GM12878 (cell line): ENCODE measurements at regions not wholly inside any gene's neighbourhood (a gene's known extent, or its start where the extent isn't known, plus 50 kb on each side); places are given as distances from the start of the nearest gene placed in this dataset.

Experiments used
- ATAC-seq: fragments of 200-7000 bp; cut with Tn5 transposase; 3 replicates; pipeline ENCODE4 v1.9.1; 2020; ENCODE audit warnings: mild to moderate bottlenecking, moderate library complexity
- BruUV-seq: library from RNA; stranded (reverse); fragments of 400-500 nt; replicated peaks from 2 replicates; lab custom pipeline; 2021; lab: Mats Ljungman, UMichigan
- CTCF ChIA-PET: fragments of 300-600 bp; sonication (Branson Sonifier 250); formaldehyde crosslinking; extraction: SDS; loops from one replicate; lab custom pipeline; 2021; ENCODE audit warnings: inconsistent platforms; lab: Yijun Ruan, JAX
- POLR2A ChIA-PET: fragments of 350-600 bp; formaldehyde crosslinking; extraction: SDS; loops from one replicate; lab custom pipeline; 2021; ENCODE audit warnings: inconsistent platforms; lab: Charles Lee
- RAD21 ChIA-PET: fragments of 300-600 bp; sonication (Branson Sonifier 250); formaldehyde crosslinking; loops from one replicate; lab custom pipeline; 2023; ENCODE audit warnings: antibody characterized with exemption; ENCODE audit not compliant: unreplicated experiment; lab: Charles Lee
- SMC1A ChIA-PET: fragments of 300-600 bp; sonication (Branson Sonifier 250); formaldehyde crosslinking; loops from one replicate; lab custom pipeline; 2023; ENCODE audit not compliant: unreplicated experiment, uncharacterized antibody; lab: Charles Lee
- DNase-seq: peaks from one replicate; pipeline ENCODE4 v3.0.0-alpha.2; 2011; ENCODE audit warnings: low read depth, low spot score
- FAIRE-seq: peaks from 3 replicates; lab custom pipeline; 2011; peaks lifted over from hg19 to GRCh38; lab: Jason Lieb, UNC
- H2AFZ ChIP-seq: 2 replicates; pipeline ENCODE4 v1.6.0; 2011; ENCODE audit warnings: low read depth, low read length, control low read depth; ENCODE audit not compliant: control insufficient read depth
- H3K27ac ChIP-seq: 2 replicates; pipeline ENCODE4 v1.5.1; 2011; ENCODE audit warnings: control low read depth; ENCODE audit not compliant: control insufficient read depth, insufficient read depth
- H3K27me3 ChIP-seq, 2 experiments: replicated peaks in 1 of 2; 2 replicates each; pipeline versions ENCODE4 v1.6.0 to v1.6.1; 2011; ENCODE audit warnings: low read length in 1 of 2; ENCODE audit not compliant: control insufficient read depth in 2 of 2, insufficient read depth in 2 of 2
- H3K36me3 ChIP-seq, 2 experiments: 2 replicates each; pipeline ENCODE4 v1.5.1; 2011; ENCODE audit warnings: low read length in 1 of 2; ENCODE audit not compliant: control insufficient read depth in 2 of 2, insufficient read depth in 2 of 2
- H3K4me1 ChIP-seq: 2 replicates; pipeline ENCODE4 v1.6.1; 2011; ENCODE audit warnings: mild to moderate bottlenecking, low read length, moderate library complexity, mixed read lengths; ENCODE audit not compliant: control insufficient read depth, insufficient read depth
- H3K4me2 ChIP-seq: 2 replicates; pipeline ENCODE4 v1.6.0; 2011; ENCODE audit warnings: control low read depth; ENCODE audit not compliant: control insufficient read depth, insufficient read depth
- H3K4me3 ChIP-seq: fragments of 200-600 bp; sonication (generic); 2 replicates; pipeline ENCODE4 v1.5.1; 2016
- H3K79me2 ChIP-seq: 2 replicates; pipeline ENCODE4 v1.6.0; 2011; ENCODE audit warnings: low read length; ENCODE audit not compliant: control insufficient read depth, insufficient read depth
- H3K9ac ChIP-seq: 2 replicates; pipeline ENCODE4 v1.8.0; 2011; ENCODE audit warnings: low read length, control low read depth, mixed read lengths; ENCODE audit not compliant: control insufficient read depth, insufficient read depth
- H3K9me3 ChIP-seq: replicated peaks from 3 replicates; pipeline ENCODE4 v1.5.1; 2011; ENCODE audit warnings: mild to moderate bottlenecking, low read length; ENCODE audit not compliant: control insufficient read depth, insufficient read depth
- H4K20me1 ChIP-seq: 2 replicates; pipeline ENCODE4 v1.6.0; 2011; ENCODE audit not compliant: control insufficient read depth, insufficient read depth
- BACH1 ChIP-seq: fragments of 450-650 bp; IDR thresholded peaks from 2 replicates; pipeline ENCODE4 v1.6.1; 2017; ENCODE audit warnings: mild to moderate bottlenecking, borderline replicate concordance
- CEBPB ChIP-seq, 2 experiments: fragments of 150-350 bp in 1 of 2; IDR thresholded peaks; 2 replicates each; pipeline ENCODE4 v1.6.1; 2012 to 2014; ENCODE audit warnings: low read depth in 2 of 2, low read length in 2 of 2, borderline replicate concordance in 1 of 2, inconsistent platforms in 1 of 2
- CHD1 ChIP-seq: IDR thresholded peaks from 2 replicates; pipeline ENCODE4 v1.6.1; 2012; ENCODE audit warnings: low read depth, low read length, improper control_type of control experiment
- NFYA ChIP-seq: IDR thresholded peaks from 2 replicates; pipeline ENCODE4 v1.6.1; 2011; ENCODE audit warnings: low read depth, mild to moderate bottlenecking, low read length, improper control_type of control experiment, borderline replicate concordance
- RCOR1 ChIP-seq: conservative IDR thresholded peaks from 2 replicates; pipeline ENCODE4 v1.6.1; 2012; ENCODE audit warnings: low read depth, low read length, improper control_type of control experiment
- RUNX3 ChIP-seq: IDR thresholded peaks from 2 replicates; pipeline ENCODE4 v1.6.1; 2012; ENCODE audit warnings: low read length, inconsistent platforms
- WGBS: methylation state at CpG from one replicate; pipeline ENCODE4 v1.1.6; 2016; ENCODE audit warnings: low lambda C conversion rate; ENCODE audit not compliant: insufficient replicate concordance, insufficient coverage; ENCODE audit errors: missing lambda C conversion rate; 5-methylcytosine and 5-hydroxymethylcytosine counted together
- in situ Hi-C: fragments of 300-500 bp; cut with MboI; formaldehyde crosslinking; loops from 9 replicates; pipeline ENCODE4 v1.14.3; 2018; ENCODE audit warnings: mixed read lengths
- intact Hi-C: fragments of 100-400 bp; cut with micrococcal nuclease; formaldehyde crosslinking; loops from one replicate; pipeline ENCODE4 v1.14.2; 2022; ENCODE audit not compliant: unreplicated experiment
- TF ChIP-seq, protein P1 (sequence below): fragments of 450-650 bp; IDR thresholded peaks from 2 replicates; pipeline ENCODE4 v1.6.1; 2017; ENCODE audit warnings: low read depth, mild to moderate bottlenecking, moderate library complexity
- TF ChIP-seq, protein P2 (sequence below): fragments of 450-650 bp; IDR thresholded peaks from 2 replicates; pipeline ENCODE4 v1.6.1; 2017; ENCODE audit warnings: antibody characterized with exemption, mild to moderate bottlenecking, moderate library complexity
- TF ChIP-seq, protein P3 (sequence below): fragments of 450-650 bp; IDR thresholded peaks from 2 replicates; pipeline ENCODE4 v1.6.1; 2016; ENCODE audit warnings: mild to moderate bottlenecking, moderate library complexity, borderline replicate concordance
- TF ChIP-seq, protein P4 (sequence below): fragments of 450-650 bp; IDR thresholded peaks from 2 replicates; pipeline ENCODE4 v1.6.1; 2017; ENCODE audit warnings: mild to moderate bottlenecking, moderate library complexity

DNA sequence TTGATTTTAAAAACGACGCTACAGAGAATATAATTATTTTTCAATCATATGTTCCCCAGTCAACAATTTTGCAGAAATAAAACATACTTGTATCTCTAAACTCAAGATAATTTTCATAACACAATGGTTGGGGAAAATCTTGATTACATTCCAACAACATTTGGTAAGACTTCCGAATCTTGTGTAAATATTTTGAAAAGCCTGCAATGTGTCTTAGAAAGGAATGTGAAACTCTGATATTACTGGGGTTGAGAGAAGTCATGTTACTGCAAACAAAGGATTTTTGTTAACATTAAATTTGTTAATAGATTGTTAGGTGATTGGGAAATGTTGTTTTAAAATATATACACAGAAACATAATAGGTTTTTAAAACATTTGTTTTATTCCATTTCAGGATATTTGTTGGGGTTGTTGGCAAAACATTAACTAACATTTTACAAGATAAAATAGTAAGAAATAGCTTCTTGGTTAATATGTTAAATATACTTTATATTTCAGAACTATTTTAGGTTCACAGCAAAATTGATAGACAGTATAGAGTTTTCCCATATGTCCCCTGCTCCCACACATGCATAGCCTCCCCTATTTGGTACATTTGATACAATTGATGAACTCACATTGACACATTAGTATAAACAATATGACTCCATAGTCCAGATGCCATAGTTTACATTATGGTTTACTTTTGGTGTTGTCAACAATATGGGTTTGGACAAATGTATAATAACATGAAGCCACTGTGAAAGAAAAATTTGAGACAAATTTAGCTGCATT, 218.6 kb upstream of the FAM47A start:
- intact Hi-C loops (no loop called here), in situ Hi-C loops (no loop called here)
- RAD21 ChIA-PET = no interaction called here
- WGBS = 57% methylated on average over 3 of the region's 3 CpGs
- Histone ChIP-seq H3K4me2 (no peak overlapping the region), H3K27me3 (no peaks in the 10 kb centered on the region), H3K36me3 (no peaks in the 10 kb centered on the region), H3K4me1 (no peaks in the 10 kb centered on the region), H3K9ac (no peak overlapping the region), H2AFZ (no peak overlapping the region), H4K20me1 (no peaks in the 10 kb centered on the region), H3K27ac (no peak overlapping the region), H3K79me2 (no peaks in the 10 kb centered on the region), H3K4me3 (no peak overlapping the region), H3K9me3 (no peaks in the 10 kb centered on the region)
- POLR2A ChIA-PET = no interaction called here
- CTCF ChIA-PET = interaction anchor here (1.5 kb wide), 1 partner anchor 9 kb away, joined by 3 read pairs; no protein-coding TSS in a partner anchor
- SMC1A ChIA-PET = no interaction called here
- BruUV-seq = no TSS peak
- ATAC-seq (no peak), FAIRE-seq (no peak), DNase-seq (no peak)
- TF ChIP-seq, protein P1, sequence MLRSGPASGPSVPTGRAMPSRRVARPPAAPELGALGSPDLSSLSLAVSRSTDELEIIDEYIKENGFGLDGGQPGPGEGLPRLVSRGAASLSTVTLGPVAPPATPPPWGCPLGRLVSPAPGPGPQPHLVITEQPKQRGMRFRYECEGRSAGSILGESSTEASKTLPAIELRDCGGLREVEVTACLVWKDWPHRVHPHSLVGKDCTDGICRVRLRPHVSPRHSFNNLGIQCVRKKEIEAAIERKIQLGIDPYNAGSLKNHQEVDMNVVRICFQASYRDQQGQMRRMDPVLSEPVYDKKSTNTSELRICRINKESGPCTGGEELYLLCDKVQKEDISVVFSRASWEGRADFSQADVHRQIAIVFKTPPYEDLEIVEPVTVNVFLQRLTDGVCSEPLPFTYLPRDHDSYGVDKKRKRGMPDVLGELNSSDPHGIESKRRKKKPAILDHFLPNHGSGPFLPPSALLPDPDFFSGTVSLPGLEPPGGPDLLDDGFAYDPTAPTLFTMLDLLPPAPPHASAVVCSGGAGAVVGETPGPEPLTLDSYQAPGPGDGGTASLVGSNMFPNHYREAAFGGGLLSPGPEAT = no peak
- TF ChIP-seq BACH1 (no peak), CHD1 (no peak), CEBPB (IDR thresholded peaks at IDR 0.05; ENCODE audit: borderline replicate concordance in 1 of 2, low read depth in 2 of 2, low read length in 2 of 2) (no peak), RUNX3 (no peak), NFYA (no peak), RCOR1 (no peak)
- TF ChIP-seq, protein P2, sequence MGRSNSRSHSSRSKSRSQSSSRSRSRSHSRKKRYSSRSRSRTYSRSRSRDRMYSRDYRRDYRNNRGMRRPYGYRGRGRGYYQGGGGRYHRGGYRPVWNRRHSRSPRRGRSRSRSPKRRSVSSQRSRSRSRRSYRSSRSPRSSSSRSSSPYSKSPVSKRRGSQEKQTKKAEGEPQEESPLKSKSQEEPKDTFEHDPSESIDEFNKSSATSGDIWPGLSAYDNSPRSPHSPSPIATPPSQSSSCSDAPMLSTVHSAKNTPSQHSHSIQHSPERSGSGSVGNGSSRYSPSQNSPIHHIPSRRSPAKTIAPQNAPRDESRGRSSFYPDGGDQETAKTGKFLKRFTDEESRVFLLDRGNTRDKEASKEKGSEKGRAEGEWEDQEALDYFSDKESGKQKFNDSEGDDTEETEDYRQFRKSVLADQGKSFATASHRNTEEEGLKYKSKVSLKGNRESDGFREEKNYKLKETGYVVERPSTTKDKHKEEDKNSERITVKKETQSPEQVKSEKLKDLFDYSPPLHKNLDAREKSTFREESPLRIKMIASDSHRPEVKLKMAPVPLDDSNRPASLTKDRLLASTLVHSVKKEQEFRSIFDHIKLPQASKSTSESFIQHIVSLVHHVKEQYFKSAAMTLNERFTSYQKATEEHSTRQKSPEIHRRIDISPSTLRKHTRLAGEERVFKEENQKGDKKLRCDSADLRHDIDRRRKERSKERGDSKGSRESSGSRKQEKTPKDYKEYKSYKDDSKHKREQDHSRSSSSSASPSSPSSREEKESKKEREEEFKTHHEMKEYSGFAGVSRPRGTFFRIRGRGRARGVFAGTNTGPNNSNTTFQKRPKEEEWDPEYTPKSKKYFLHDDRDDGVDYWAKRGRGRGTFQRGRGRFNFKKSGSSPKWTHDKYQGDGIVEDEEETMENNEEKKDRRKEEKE = no peak
- TF ChIP-seq, protein P3, sequence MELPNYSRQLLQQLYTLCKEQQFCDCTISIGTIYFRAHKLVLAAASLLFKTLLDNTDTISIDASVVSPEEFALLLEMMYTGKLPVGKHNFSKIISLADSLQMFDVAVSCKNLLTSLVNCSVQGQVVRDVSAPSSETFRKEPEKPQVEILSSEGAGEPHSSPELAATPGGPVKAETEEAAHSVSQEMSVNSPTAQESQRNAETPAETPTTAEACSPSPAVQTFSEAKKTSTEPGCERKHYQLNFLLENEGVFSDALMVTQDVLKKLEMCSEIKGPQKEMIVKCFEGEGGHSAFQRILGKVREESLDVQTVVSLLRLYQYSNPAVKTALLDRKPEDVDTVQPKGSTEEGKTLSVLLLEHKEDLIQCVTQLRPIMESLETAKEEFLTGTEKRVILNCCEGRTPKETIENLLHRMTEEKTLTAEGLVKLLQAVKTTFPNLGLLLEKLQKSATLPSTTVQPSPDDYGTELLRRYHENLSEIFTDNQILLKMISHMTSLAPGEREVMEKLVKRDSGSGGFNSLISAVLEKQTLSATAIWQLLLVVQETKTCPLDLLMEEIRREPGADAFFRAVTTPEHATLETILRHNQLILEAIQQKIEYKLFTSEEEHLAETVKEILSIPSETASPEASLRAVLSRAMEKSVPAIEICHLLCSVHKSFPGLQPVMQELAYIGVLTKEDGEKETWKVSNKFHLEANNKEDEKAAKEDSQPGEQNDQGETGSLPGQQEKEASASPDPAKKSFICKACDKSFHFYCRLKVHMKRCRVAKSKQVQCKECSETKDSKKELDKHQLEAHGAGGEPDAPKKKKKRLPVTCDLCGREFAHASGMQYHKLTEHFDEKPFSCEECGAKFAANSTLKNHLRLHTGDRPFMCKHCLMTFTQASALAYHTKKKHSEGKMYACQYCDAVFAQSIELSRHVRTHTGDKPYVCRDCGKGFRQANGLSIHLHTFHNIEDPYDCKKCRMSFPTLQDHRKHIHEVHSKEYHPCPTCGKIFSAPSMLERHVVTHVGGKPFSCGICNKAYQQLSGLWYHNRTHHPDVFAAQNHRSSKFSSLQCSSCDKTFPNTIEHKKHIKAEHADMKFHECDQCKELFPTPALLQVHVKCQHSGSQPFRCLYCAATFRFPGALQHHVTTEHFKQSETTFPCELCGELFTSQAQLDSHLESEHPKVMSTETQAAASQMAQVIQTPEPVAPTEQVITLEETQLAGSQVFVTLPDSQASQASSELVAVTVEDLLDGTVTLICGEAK = no peak
- TF ChIP-seq, protein P4, sequence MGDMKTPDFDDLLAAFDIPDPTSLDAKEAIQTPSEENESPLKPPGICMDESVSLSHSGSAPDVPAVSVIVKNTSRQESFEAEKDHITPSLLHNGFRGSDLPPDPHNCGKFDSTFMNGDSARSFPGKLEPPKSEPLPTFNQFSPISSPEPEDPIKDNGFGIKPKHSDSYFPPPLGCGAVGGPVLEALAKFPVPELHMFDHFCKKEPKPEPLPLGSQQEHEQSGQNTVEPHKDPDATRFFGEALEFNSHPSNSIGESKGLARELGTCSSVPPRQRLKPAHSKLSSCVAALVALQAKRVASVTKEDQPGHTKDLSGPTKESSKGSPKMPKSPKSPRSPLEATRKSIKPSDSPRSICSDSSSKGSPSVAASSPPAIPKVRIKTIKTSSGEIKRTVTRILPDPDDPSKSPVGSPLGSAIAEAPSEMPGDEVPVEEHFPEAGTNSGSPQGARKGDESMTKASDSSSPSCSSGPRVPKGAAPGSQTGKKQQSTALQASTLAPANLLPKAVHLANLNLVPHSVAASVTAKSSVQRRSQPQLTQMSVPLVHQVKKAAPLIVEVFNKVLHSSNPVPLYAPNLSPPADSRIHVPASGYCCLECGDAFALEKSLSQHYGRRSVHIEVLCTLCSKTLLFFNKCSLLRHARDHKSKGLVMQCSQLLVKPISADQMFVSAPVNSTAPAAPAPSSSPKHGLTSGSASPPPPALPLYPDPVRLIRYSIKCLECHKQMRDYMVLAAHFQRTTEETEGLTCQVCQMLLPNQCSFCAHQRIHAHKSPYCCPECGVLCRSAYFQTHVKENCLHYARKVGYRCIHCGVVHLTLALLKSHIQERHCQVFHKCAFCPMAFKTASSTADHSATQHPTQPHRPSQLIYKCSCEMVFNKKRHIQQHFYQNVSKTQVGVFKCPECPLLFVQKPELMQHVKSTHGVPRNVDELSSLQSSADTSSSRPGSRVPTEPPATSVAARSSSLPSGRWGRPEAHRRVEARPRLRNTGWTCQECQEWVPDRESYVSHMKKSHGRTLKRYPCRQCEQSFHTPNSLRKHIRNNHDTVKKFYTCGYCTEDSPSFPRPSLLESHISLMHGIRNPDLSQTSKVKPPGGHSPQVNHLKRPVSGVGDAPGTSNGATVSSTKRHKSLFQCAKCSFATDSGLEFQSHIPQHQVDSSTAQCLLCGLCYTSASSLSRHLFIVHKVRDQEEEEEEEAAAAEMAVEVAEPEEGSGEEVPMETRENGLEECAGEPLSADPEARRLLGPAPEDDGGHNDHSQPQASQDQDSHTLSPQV = no peak
